Left lung (tissue), 4 donors: ENCODE measurements at regions not wholly inside any gene's neighbourhood (a gene's known extent, or its start where the extent isn't known, plus 50 kb on each side); places are given as distances from the start of the nearest gene placed in this dataset.

ENCODE experiments used
- ATAC-seq: fragments of 200-7000 bp; cut with Tn5 transposase; one replicate; pipeline ENCODE4 v1.9.1; 2020; ENCODE audit warnings: moderate library complexity
- DNase-seq, 4 donors: peaks; one replicate each; pipeline ENCODE4 v3.0.0-alpha.2; 2013 to 2020
- H3K27ac ChIP-seq, 2 donors: fragments of 200-600 bp; sonication (generic) in 1 of 2; one replicate each; pipeline versions ENCODE4 v1.5.0 to v1.8.0; 2020 to 2021
- H3K27me3 ChIP-seq, 2 donors: fragments of 200-600 bp; sonication (generic) in 1 of 2; one replicate each; pipeline versions ENCODE4 v1.5.0 to v1.8.0; 2020 to 2021
- H3K36me3 ChIP-seq, 2 donors: fragments of 200-600 bp; sonication (generic) in 1 of 2; one replicate each; pipeline versions ENCODE4 v1.5.0 to v1.8.0; 2020 to 2021
- H3K4me1 ChIP-seq, 2 donors: fragments of 200-600 bp; one replicate each; pipeline ENCODE4 v1.8.0; 2021
- H3K4me3 ChIP-seq, 2 donors: fragments of 200-600 bp; sonication (generic) in 1 of 2; one replicate each; pipeline versions ENCODE4 v1.5.0 to v1.8.0; 2020 to 2021; ENCODE audit warnings: mild to moderate bottlenecking in 1 of 2
- H3K9me3 ChIP-seq, 2 donors: fragments of 200-600 bp; sonication (generic) in 1 of 2; one replicate each; pipeline versions ENCODE4 v1.5.0 to v1.8.0; 2020 to 2021
- CTCF ChIP-seq, 2 donors: fragments of 200-600 bp; sonication (generic) in 1 of 2; IDR thresholded peaks; one replicate each; pipeline versions ENCODE4 v1.5.0 to v1.8.0; 2021; ENCODE audit warnings: antibody characterized with exemption in 2 of 2
- intact Hi-C, 2 donors: fragments of 100-400 bp; cut with DNase I; formaldehyde crosslinking; loops; one replicate each; pipeline versions ENCODE4 v1.11.2 to v1.14.2; 2022
- donor health status: DM: no; HTN: yes; CAD: no.
- donor health status: DM: no; HTN: no; CAD: no.

- no peak overlapping the region for H3K27ac ChIP-seq
- TF ChIP-seq CTCF (IDR thresholded peaks at IDR 0.05) = no peak
- no peak for ATAC-seq
- intact Hi-C loops = no loop called here
- no peaks in the 10 kb centered on the region for H3K36me3 ChIP-seq
- no peak for DNase-seq
- H3K27me3 ChIP-seq = no peaks in the 10 kb centered on the region
- H3K4me3 ChIP-seq = no peak overlapping the region
- no peaks in the 10 kb centered on the region for H3K4me1 ChIP-seq
- H3K9me3 ChIP-seq = no peaks in the 10 kb centered on the region
Observed at GRCh38 chr18:61159246-61159645, 174.0 kb upstream of the CDH20 start.

- H3K4me3 ChIP-seq = no peak overlapping the region
- H3K4me1 ChIP-seq = no peaks in the 10 kb centered on the region
- DNase-seq (no peak), ATAC-seq (no peak)
- no peaks in the 10 kb centered on the region for H3K36me3 ChIP-seq
- intact Hi-C loops = no loop called here
- H3K9me3 ChIP-seq = no peaks in the 10 kb centered on the region
- no peaks in the 10 kb centered on the region for H3K27me3 ChIP-seq
- TF ChIP-seq CTCF (IDR thresholded peaks at IDR 0.05) = no peak
- no peak overlapping the region for H3K27ac ChIP-seq
Observed at GRCh38 chr18:61164321-61164720, 168.9 kb upstream of the CDH20 start.

GRCh38 chr18:61167902-61168301, 165.3 kb upstream of the CDH20 start:
- intact Hi-C loops = no loop called here
- no peak for TF ChIP-seq CTCF (IDR thresholded peaks at IDR 0.05)
- H3K9me3 ChIP-seq = no peaks in the 10 kb centered on the region

GRCh38 chr18:61169386-61169785, 163.8 kb upstream of the CDH20 start:
- intact Hi-C loops = no loop called here
- H3K27ac ChIP-seq = no peak overlapping the region
- no peaks in the 10 kb centered on the region for H3K4me1 ChIP-seq
- H3K9me3 ChIP-seq = no peaks in the 10 kb centered on the region
- TF ChIP-seq CTCF (IDR thresholded peaks at IDR 0.05) = no peak
- H3K4me3 ChIP-seq = no peak overlapping the region
- no peak for ATAC-seq
- DNase-seq = no peak
- no peaks in the 10 kb centered on the region for H3K27me3 ChIP-seq
- no peaks in the 10 kb centered on the region for H3K36me3 ChIP-seq

More at GRCh38 chr18:61167902-61168301, 165.3 kb upstream of the CDH20 start:
- no peaks in the 10 kb centered on the region for H3K4me1 ChIP-seq
- H3K27me3 ChIP-seq = no peaks in the 10 kb centered on the region
- no peaks in the 10 kb centered on the region for H3K36me3 ChIP-seq
- ATAC-seq (no peak), DNase-seq (no peak)
- no peak overlapping the region for H3K27ac ChIP-seq
- no peak overlapping the region for H3K4me3 ChIP-seq

GRCh38 chr18:61172624-61173023, 160.6 kb upstream of the CDH20 start:
- intact Hi-C loops = no loop called here
- no peak overlapping the region for H3K4me3 ChIP-seq
- no peaks in the 10 kb centered on the region for H3K36me3 ChIP-seq
- no peaks in the 10 kb centered on the region for H3K9me3 ChIP-seq
- H3K4me1 ChIP-seq = no peaks in the 10 kb centered on the region
- H3K27ac ChIP-seq = no peak overlapping the region
- no peak for ATAC-seq
- DNase-seq = no peak
- TF ChIP-seq CTCF (IDR thresholded peaks at IDR 0.05) = no peak
- no peaks in the 10 kb centered on the region for H3K27me3 ChIP-seq
